ENCODE measurements at regions not wholly inside any gene's neighbourhood (a gene's known extent, or its start where the extent isn't known, plus 50 kb on each side); places are given as distances from the start of the nearest gene placed in this dataset.

DNA sequence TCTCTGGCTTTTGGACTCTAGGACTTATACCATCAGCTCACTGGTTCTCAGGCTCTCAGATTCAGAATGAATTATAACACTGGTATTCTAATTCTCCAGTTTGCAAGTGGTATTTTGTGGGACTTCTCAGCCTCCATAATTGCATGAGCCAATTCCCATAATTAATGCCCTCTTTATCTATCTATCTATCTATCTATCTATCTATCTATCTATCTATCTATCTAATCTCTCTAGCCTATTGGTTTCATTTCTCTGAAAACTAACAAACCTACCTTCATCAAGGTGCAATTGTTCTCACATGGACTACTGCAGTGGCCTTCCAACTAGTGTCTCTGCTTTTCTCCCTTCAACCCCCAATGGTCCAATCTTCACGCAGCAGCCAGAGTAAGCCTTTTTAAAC is 507.4 kb downstream of the ETNK1 start:
- TF ChIP-seq, protein P1, sequence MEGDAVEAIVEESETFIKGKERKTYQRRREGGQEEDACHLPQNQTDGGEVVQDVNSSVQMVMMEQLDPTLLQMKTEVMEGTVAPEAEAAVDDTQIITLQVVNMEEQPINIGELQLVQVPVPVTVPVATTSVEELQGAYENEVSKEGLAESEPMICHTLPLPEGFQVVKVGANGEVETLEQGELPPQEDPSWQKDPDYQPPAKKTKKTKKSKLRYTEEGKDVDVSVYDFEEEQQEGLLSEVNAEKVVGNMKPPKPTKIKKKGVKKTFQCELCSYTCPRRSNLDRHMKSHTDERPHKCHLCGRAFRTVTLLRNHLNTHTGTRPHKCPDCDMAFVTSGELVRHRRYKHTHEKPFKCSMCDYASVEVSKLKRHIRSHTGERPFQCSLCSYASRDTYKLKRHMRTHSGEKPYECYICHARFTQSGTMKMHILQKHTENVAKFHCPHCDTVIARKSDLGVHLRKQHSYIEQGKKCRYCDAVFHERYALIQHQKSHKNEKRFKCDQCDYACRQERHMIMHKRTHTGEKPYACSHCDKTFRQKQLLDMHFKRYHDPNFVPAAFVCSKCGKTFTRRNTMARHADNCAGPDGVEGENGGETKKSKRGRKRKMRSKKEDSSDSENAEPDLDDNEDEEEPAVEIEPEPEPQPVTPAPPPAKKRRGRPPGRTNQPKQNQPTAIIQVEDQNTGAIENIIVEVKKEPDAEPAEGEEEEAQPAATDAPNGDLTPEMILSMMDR (IDR thresholded peaks at IDR 0.05 in 8 of 11, conservative IDR thresholded peaks at IDR 0.05 in 3 of 11) = no peak
- no peak for TF ChIP-seq POLR2A (IDR thresholded peaks at IDR 0.05)

Data from spleen (tissue), 7 donors.